ENCODE measurements at regions not wholly inside any gene's neighbourhood (a gene's known extent, or its start where the extent isn't known, plus 50 kb on each side); places are given as distances from the start of the nearest gene placed in this dataset.

- no peak for TF ChIP-seq CTCF (IDR thresholded peaks at IDR 0.05)
- no peak for TF ChIP-seq SMAD3 (CRISPR knock-in tag; IDR thresholded peaks at IDR 0.05; ENCODE audit: borderline replicate concordance)
- TF ChIP-seq MLX (CRISPR knock-in tag; IDR thresholded peaks at IDR 0.05): no peak
- no peak for TF ChIP-seq E2F5 (CRISPR knock-in tag; IDR thresholded peaks at IDR 0.05)
- no peak for TF ChIP-seq ZBTB43 (CRISPR knock-in tag; IDR thresholded peaks at IDR 0.05)
- no peak for TF ChIP-seq ZNF232 (CRISPR knock-in tag; IDR thresholded peaks at IDR 0.05)
- TF ChIP-seq ATF1 (CRISPR knock-in tag; IDR thresholded peaks at IDR 0.05): no peak
- TF ChIP-seq NFYB (CRISPR knock-in tag; conservative IDR thresholded peaks at IDR 0.05; ENCODE audit: low read depth): no peak
- TF ChIP-seq ZSCAN18 (CRISPR knock-in tag; IDR thresholded peaks at IDR 0.05): no peak
- no peak for TF ChIP-seq MAX (CRISPR knock-in tag; IDR thresholded peaks at IDR 0.05)
- TF ChIP-seq ESRRA (CRISPR knock-in tag; IDR thresholded peaks at IDR 0.05; ENCODE audit: borderline replicate concordance): no peak
Observed at GRCh38 chr5:62702126-62702525, 123.5 kb downstream of the LRRC70 start.
